H1 (cell line): ENCODE measurements at regions not wholly inside any gene's neighbourhood (a gene's known extent, or its start where the extent isn't known, plus 50 kb on each side); places are given as distances from the start of the nearest gene placed in this dataset.
A peak's percentile ranks its signal among the peaks of the same experiment; 100 is the strongest.

Experiments
- CTCF ChIA-PET: fragments of 300-600 bp; sonication (Branson Sonifier 250); formaldehyde crosslinking; loops from one replicate; lab custom pipeline; 2021; ENCODE audit not compliant: partially characterized antibody; lab: Charles Lee
- POLR2A ChIA-PET: fragments of 300-600 bp; sonication (Branson Sonifier 250); formaldehyde crosslinking; loops from one replicate; lab custom pipeline; 2021; ENCODE audit warnings: inconsistent platforms; ENCODE audit not compliant: partially characterized antibody; lab: Charles Lee
- DNase-seq, 2 experiments: peaks; one replicate each; pipeline versions ENCODE4 v3.0.0 to v3.0.0-alpha.2; 2010 to 2022; ENCODE audit warnings: low spot score in 2 of 2, low read depth in 1 of 2, mixed read lengths in 1 of 2
- FAIRE-seq: peaks from 2 replicates; lab custom pipeline; 2011; peaks lifted over from hg19 to GRCh38; lab: Jason Lieb, UNC
- H2AFZ ChIP-seq: 2 replicates; pipeline ENCODE4 v1.8.1; 2012; ENCODE audit warnings: low read length, inconsistent platforms
- H2AK5ac ChIP-seq: 2 replicates; pipeline ENCODE4 v1.6.1; 2013; ENCODE audit warnings: low read depth, low read length
- H2BK120ac ChIP-seq: replicated peaks from 2 replicates; pipeline ENCODE3; 2013; ENCODE audit warnings: low read depth, low read length, inconsistent platforms
- H2BK12ac ChIP-seq: 2 replicates; pipeline ENCODE4 v1.6.1; 2013; ENCODE audit warnings: low read depth, low read length
- H2BK15ac ChIP-seq: 2 replicates; pipeline ENCODE4 v1.6.1; 2013; ENCODE audit warnings: low read length
- H2BK20ac ChIP-seq: 2 replicates; pipeline ENCODE4 v1.6.1; 2013; ENCODE audit warnings: low read length
- H2BK5ac ChIP-seq: 2 replicates; pipeline ENCODE4 v1.6.1; 2013; ENCODE audit warnings: low read depth, low read length
- H3K14ac ChIP-seq: 2 replicates; pipeline ENCODE4 v1.6.1; 2013; ENCODE audit warnings: inconsistent platforms; ENCODE audit not compliant: insufficient read length
- H3K18ac ChIP-seq: 2 replicates; pipeline ENCODE4 v1.6.1; 2013; ENCODE audit warnings: low read length; ENCODE audit errors: extremely low read depth
- H3K23ac ChIP-seq: 2 replicates; pipeline ENCODE4 v1.6.1; 2013; ENCODE audit warnings: inconsistent platforms; ENCODE audit not compliant: insufficient read length
- H3K23me2 ChIP-seq: 2 replicates; pipeline ENCODE4 v1.6.1; 2013; ENCODE audit warnings: low read depth, low read length
- H3K27ac ChIP-seq: 2 replicates; pipeline ENCODE4 v1.6.1; 2011; ENCODE audit warnings: low read depth, low read length, inconsistent platforms
- H3K27me3 ChIP-seq, 4 experiments: replicated peaks in 1 of 4; 1 replicate in 1 of 4; 2 replicates in 3 of 4; pipeline versions ENCODE4 v1.6.1 to v1.8.1; 2011 to 2013; ENCODE audit warnings: low read length in 3 of 4, mild to moderate bottlenecking in 3 of 4, inconsistent platforms in 2 of 4, mixed read lengths in 2 of 4, moderate library complexity in 1 of 4; ENCODE audit not compliant: control insufficient read depth in 3 of 4, insufficient read depth in 3 of 4; ENCODE audit errors: extremely low read depth in 1 of 4
- H3K36me3 ChIP-seq, 4 experiments: 2 replicates each; pipeline versions ENCODE4 v1.6.1 to v1.8.1; 2011 to 2013; ENCODE audit warnings: mild to moderate bottlenecking in 4 of 4, low read length in 3 of 4, moderate library complexity in 2 of 4, control low read depth in 1 of 4, inconsistent platforms in 1 of 4; ENCODE audit not compliant: insufficient read depth in 4 of 4, control insufficient read depth in 2 of 4
- H3K4ac ChIP-seq: replicated peaks from 2 replicates; pipeline ENCODE3; 2013; ENCODE audit warnings: low read length, low read depth, mixed read lengths, inconsistent platforms; ENCODE audit not compliant: insufficient read length
- H3K4me1 ChIP-seq, 4 experiments: replicated peaks in 1 of 4; 1 replicate in 1 of 4; 2 replicates in 3 of 4; pipeline versions ENCODE4 v1.6.1 to v1.8.1; 2011 to 2013; ENCODE audit warnings: low read length in 3 of 4, inconsistent platforms in 2 of 4, mixed read lengths in 1 of 4; ENCODE audit not compliant: insufficient read depth in 4 of 4, control insufficient read depth in 3 of 4
- H3K4me2 ChIP-seq, 2 experiments: 2 replicates each; pipeline versions ENCODE4 v1.6.1 to v1.8.1; 2011 to 2013; ENCODE audit warnings: low read depth in 2 of 2, low read length in 2 of 2, control low read depth in 1 of 2, inconsistent platforms in 1 of 2, mild to moderate bottlenecking in 1 of 2; ENCODE audit not compliant: insufficient read depth in 1 of 2
- H3K4me3 ChIP-seq, 4 experiments: fragments of 200-600, 300-600 bp in 1 of 4; sonication (generic), shearing (Covaris generic), sonication (Bioruptor Twin) in 1 of 4; 2 replicates each; pipeline versions ENCODE4 v1.5.1 to v1.8.1; 2011 to 2016; ENCODE audit warnings: low read length in 4 of 4, low read depth in 3 of 4, control low read depth in 2 of 4, inconsistent platforms in 2 of 4, mild to moderate bottlenecking in 2 of 4, mixed read lengths in 1 of 4, moderate library complexity in 1 of 4; ENCODE audit not compliant: insufficient read depth in 2 of 4; ENCODE audit errors: extremely low read depth in 1 of 4
- H3K56ac ChIP-seq: replicated peaks from 2 replicates; pipeline ENCODE3; 2013; ENCODE audit warnings: low read depth, mild to moderate bottlenecking, mixed read lengths, low read length, inconsistent platforms; ENCODE audit not compliant: insufficient read length
- H3K79me1 ChIP-seq: 2 replicates; pipeline ENCODE4 v1.6.1; 2013; ENCODE audit warnings: low read depth, low read length, control low read depth
- H3K79me2 ChIP-seq, 2 experiments: 2 replicates each; pipeline versions ENCODE4 v1.6.1 to v1.8.1; 2012 to 2013; ENCODE audit warnings: low read length in 2 of 2, mild to moderate bottlenecking in 2 of 2, inconsistent platforms in 1 of 2; ENCODE audit not compliant: insufficient read depth in 2 of 2, control insufficient read depth in 1 of 2
- H3K9ac ChIP-seq, 4 experiments: replicated peaks in 1 of 4; 1 replicate in 1 of 4; 2 replicates in 3 of 4; pipeline versions ENCODE4 v1.6.1 to v1.8.1; 2011 to 2013; ENCODE audit warnings: low read depth in 3 of 4, low read length in 3 of 4, control low read depth in 2 of 4, mild to moderate bottlenecking in 2 of 4, moderate library complexity in 2 of 4, inconsistent platforms in 1 of 4; ENCODE audit errors: extremely low read depth in 1 of 4
- H3K9me3 ChIP-seq, 2 experiments: 2 replicates each; pipeline versions ENCODE4 v1.6.1 to v1.8.1; 2012 to 2013; ENCODE audit warnings: mild to moderate bottlenecking in 2 of 2, moderate library complexity in 2 of 2, control low read depth in 1 of 2, inconsistent platforms in 1 of 2, low read depth in 1 of 2, low read length in 1 of 2, mixed read lengths in 1 of 2; ENCODE audit not compliant: insufficient read depth in 2 of 2
- H4K20me1 ChIP-seq, 2 experiments: replicated peaks in 1 of 2; 2 replicates each; pipeline versions ENCODE3 to v1.8.1; 2011 to 2013; ENCODE audit warnings: inconsistent platforms in 2 of 2, low read length in 2 of 2, mild to moderate bottlenecking in 1 of 2; ENCODE audit not compliant: insufficient read depth in 2 of 2, control insufficient read depth in 1 of 2
- H4K5ac ChIP-seq: 2 replicates; pipeline ENCODE4 v1.6.1; 2013; ENCODE audit warnings: low read length, low read depth, mixed read lengths, inconsistent platforms; ENCODE audit not compliant: insufficient read length
- H4K8ac ChIP-seq: 2 replicates; pipeline ENCODE4 v1.8.0; 2013; ENCODE audit warnings: mild to moderate bottlenecking, moderate library complexity, low read length, inconsistent platforms; ENCODE audit not compliant: insufficient read depth; ENCODE audit errors: extremely low read depth
- H4K91ac ChIP-seq: replicated peaks from 2 replicates; pipeline ENCODE3; 2013; ENCODE audit warnings: low read length, mixed read lengths, inconsistent platforms; ENCODE audit not compliant: insufficient read length
- FOSL1 ChIP-seq: IDR thresholded peaks from 2 replicates; pipeline ENCODE4 v1.6.1; 2011; ENCODE audit warnings: mild to moderate bottlenecking, low read depth, low read length, moderate library complexity; ENCODE audit not compliant: insufficient read depth
- WGBS, 2 experiments: shearing (Covaris generic) in 1 of 2; methylation state at CpG; one replicate each; pipeline versions ENCODE4 v1.1.6 to v1.1.7; 2013 to 2015; ENCODE audit warnings: low lambda C conversion rate in 2 of 2, mixed read lengths in 2 of 2, inconsistent platforms in 1 of 2, low coverage in 1 of 2, missing lambda C conversion rate in 1 of 2; ENCODE audit not compliant: insufficient replicate concordance in 2 of 2, insufficient coverage in 1 of 2, insufficient read length in 1 of 2; ENCODE audit errors: extremely low coverage in 1 of 2, missing lambda C conversion rate in 1 of 2; 5-methylcytosine and 5-hydroxymethylcytosine counted together

DNA sequence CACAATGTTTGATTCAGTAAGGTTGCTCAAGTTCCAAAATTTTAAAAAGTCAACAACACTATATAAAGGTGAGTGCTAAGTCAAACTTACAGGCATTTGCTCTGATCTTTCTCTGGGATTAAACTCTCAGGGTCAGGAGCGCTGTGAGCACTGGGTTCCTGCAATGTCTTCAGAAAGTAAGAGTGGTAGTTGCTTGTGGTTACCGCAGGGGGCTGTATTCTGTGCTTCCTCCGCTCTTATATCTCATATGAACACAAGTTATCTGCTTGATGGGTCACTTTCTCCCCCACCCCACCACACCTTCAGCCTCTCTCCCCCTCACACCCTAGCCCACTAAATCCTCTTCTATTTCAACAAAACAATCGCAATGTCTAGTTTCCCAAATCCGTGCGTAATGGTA lies 116.4 kb upstream of the IGSF1 start:
- no peak overlapping the region for H3K14ac ChIP-seq
- FAIRE-seq = peak; percentile 57
- H3K23me2 ChIP-seq = no peaks in the 10 kb centered on the region
- no peaks in the 10 kb centered on the region for H3K27me3 ChIP-seq
- H4K8ac ChIP-seq = no peak overlapping the region
- no peak overlapping the region for H2BK5ac ChIP-seq
- no peak overlapping the region for H3K4me3 ChIP-seq
- no peak overlapping the region for H2BK120ac ChIP-seq
- H3K9me3 ChIP-seq = no peaks in the 10 kb centered on the region
- no peaks in the 10 kb centered on the region for H3K79me2 ChIP-seq
- H2BK20ac ChIP-seq = no peak overlapping the region
- H4K5ac ChIP-seq = no peak overlapping the region
- H3K9ac ChIP-seq = no peak overlapping the region
- H4K20me1 ChIP-seq = no peaks in the 10 kb centered on the region
- H2BK15ac ChIP-seq = no peak overlapping the region
- no peak overlapping the region for H3K18ac ChIP-seq
- H3K79me1 ChIP-seq = no peaks in the 10 kb centered on the region
- CTCF ChIA-PET = no interaction called here
- H3K4me2 ChIP-seq = no peak overlapping the region
- no peak overlapping the region for H2AFZ ChIP-seq
- H2BK12ac ChIP-seq = no peak overlapping the region
- H2AK5ac ChIP-seq = no peak overlapping the region
- 68% methylated on average over 6 of the region's 6 CpGs; no CpG with 5 or more reads in 1 of the 2 experiments for WGBS, 2 experiments
- POLR2A ChIA-PET = no interaction called here
- no peak overlapping the region for H3K56ac ChIP-seq
- no peak overlapping the region for H3K23ac ChIP-seq
- H3K36me3 ChIP-seq = no peaks in the 10 kb centered on the region
- no peak overlapping the region for H3K4ac ChIP-seq
- H4K91ac ChIP-seq = no peak overlapping the region
- H3K4me1 ChIP-seq = no peaks in the 10 kb centered on the region; a peak in 1 of 7 replicates
- no peak overlapping the region for H3K27ac ChIP-seq
- DNase-seq = no peak
- TF ChIP-seq FOSL1 = no peak
